ENCODE measurements at regions not wholly inside any gene's neighbourhood (a gene's known extent, or its start where the extent isn't known, plus 50 kb on each side); places are given as distances from the start of the nearest gene placed in this dataset.

DNA sequence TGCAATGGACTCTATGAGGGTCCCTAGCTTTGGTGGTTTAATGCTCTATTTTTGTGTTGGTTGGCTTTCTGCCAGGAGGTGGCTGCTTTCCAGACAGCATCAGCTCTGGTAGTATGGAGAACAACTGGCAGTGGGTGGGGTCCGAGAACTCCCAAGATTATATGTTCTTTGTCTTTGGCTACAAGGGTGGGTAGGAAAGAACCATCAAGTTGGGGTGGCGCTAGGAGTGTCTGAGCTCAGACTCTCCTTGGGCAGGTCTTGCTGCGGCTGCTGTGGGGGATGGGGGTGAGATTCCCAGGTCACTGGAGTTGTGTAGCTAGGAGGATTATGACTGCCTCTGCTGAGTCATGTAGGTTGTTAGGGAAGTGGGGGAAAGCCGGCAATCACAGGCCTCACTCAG, 976.1 kb upstream of the GYPC start:
- no peaks in the 10 kb centered on the region for H3K4me1 ChIP-seq
- H3K27me3 ChIP-seq = no peaks in the 10 kb centered on the region
- 73% methylated on average over 3 of the region's 4 CpGs; no CpG with 5 or more reads in 1 of the 2 donors for WGBS, 2 donors (ENCODE audit: low coverage in 1 of 2)
- ATAC-seq = no peak
- no peak overlapping the region for H3K27ac ChIP-seq
- no peak overlapping the region for H3K4me3 ChIP-seq
- H3K9me3 ChIP-seq = no peaks in the 10 kb centered on the region
- no peaks in the 10 kb centered on the region for H3K36me3 ChIP-seq
- no peak for TF ChIP-seq POLR2A (IDR thresholded peaks at IDR 0.05)
- TF ChIP-seq EP300 (IDR thresholded peaks at IDR 0.05) = no peak

GRCh38 chr2:125680809-125681208, 975.1 kb upstream of the GYPC start:
- Histone ChIP-seq H3K36me3 (no peaks in the 10 kb centered on the region), H3K27me3 (no peaks in the 10 kb centered on the region), H3K4me1 (no peaks in the 10 kb centered on the region), H3K27ac (no peak overlapping the region), H3K4me3 (no peak overlapping the region), H3K9me3 (no peaks in the 10 kb centered on the region)
- ATAC-seq = no peak
- TF ChIP-seq, protein P1, sequence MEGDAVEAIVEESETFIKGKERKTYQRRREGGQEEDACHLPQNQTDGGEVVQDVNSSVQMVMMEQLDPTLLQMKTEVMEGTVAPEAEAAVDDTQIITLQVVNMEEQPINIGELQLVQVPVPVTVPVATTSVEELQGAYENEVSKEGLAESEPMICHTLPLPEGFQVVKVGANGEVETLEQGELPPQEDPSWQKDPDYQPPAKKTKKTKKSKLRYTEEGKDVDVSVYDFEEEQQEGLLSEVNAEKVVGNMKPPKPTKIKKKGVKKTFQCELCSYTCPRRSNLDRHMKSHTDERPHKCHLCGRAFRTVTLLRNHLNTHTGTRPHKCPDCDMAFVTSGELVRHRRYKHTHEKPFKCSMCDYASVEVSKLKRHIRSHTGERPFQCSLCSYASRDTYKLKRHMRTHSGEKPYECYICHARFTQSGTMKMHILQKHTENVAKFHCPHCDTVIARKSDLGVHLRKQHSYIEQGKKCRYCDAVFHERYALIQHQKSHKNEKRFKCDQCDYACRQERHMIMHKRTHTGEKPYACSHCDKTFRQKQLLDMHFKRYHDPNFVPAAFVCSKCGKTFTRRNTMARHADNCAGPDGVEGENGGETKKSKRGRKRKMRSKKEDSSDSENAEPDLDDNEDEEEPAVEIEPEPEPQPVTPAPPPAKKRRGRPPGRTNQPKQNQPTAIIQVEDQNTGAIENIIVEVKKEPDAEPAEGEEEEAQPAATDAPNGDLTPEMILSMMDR (IDR thresholded peaks at IDR 0.05) = no peak
- TF ChIP-seq POLR2A (IDR thresholded peaks at IDR 0.05) (no peak), POLR2AphosphoS5 (IDR thresholded peaks at IDR 0.05) (no peak), EP300 (IDR thresholded peaks at IDR 0.05) (no peak)
- 81% methylated on average over 3 of the region's 4 CpGs; no CpG with 5 or more reads in 1 of the 2 donors for WGBS, 2 donors (ENCODE audit: low coverage in 1 of 2)

DNA sequence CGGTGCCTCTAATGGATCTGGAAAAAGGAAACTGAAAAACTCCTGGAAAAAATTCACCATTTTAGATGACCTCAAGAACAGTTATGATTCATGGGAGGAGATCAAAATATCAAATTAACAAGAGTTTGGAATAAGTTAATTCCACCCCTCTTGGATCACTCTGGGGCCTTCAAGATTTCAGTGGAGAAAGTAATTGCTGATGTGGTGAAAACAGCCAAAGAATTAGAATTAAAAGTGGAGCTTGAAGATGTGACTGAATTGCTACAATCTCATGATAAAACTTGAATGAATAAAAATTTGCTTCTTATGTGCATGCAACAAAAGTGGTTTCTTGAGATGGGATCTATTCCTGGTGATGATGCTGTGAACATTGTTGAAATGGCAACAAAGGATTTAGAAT, 974.4 kb upstream of the GYPC start:
- H3K36me3 ChIP-seq = no peaks in the 10 kb centered on the region
- no peaks in the 10 kb centered on the region for H3K9me3 ChIP-seq
- no peak for ATAC-seq

DNA sequence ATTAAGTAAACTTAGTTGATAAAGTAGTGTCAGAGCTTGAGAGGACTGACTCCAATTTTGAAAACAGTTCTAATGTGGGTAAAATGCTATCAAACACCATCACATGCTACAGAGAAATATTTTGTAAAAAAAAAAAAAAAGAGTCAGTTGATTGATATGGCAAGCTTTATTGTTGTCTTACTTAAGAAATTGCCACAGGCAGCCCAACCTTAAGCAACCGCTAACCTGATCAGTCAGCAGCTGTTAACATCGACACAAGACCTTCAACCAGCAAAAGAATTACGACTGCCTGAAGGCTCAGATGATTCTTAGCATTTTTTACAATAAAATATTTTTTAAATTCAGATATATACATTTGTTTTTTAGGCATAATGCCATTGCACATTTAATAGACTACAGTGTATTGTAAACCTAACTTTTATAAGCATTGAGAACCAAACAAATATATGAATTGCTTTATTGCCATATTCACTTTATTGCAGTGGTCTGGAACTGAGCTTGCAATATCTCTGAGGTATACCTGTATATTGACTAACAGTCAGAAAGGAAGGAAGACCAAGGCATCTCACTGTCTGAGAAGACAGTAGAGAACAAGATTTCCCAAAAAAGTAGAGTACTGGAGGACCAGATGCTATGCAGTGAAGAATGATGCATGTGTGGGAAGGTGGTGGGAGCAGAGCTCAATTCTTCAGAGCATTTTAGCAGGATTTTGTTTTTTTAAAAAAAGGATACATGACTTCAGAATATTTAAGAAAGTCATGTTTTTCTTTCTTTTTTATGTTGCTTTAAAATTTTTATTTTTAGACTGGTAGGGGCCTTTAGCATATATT, 973.8 kb upstream of the GYPC start:
- TF ChIP-seq, protein P1 (IDR thresholded peaks at IDR 0.05) = no peak
- TF ChIP-seq EP300 (IDR thresholded peaks at IDR 0.05) (no peak), POLR2A (IDR thresholded peaks at IDR 0.05) (no peak), POLR2AphosphoS5 (IDR thresholded peaks at IDR 0.05) (no peak)
- no peaks in the 10 kb centered on the region for H3K9me3 ChIP-seq
- H3K4me3 ChIP-seq = no peak overlapping the region
- H3K4me1 ChIP-seq = no peaks in the 10 kb centered on the region
- ATAC-seq = no peak
- 86 to 88% methylated on average over 3 of the region's 3 CpGs for WGBS, 2 donors (ENCODE audit: low coverage in 1 of 2)
- H3K36me3 ChIP-seq = no peaks in the 10 kb centered on the region
- H3K27ac ChIP-seq = no peak overlapping the region
- no peaks in the 10 kb centered on the region for H3K27me3 ChIP-seq

More for the DNA sequence above, 974.4 kb upstream of the GYPC start:
- 60 to 89% methylated on average over 1 of the region's 1 CpG for WGBS, 2 donors (ENCODE audit: low coverage in 1 of 2)
- Histone ChIP-seq H3K27ac (no peak overlapping the region), H3K27me3 (no peaks in the 10 kb centered on the region), H3K4me1 (no peaks in the 10 kb centered on the region), H3K4me3 (no peak overlapping the region)
- no peak for TF ChIP-seq POLR2AphosphoS5 (IDR thresholded peaks at IDR 0.05)
- TF ChIP-seq EP300 (IDR thresholded peaks at IDR 0.05) = no peak
- TF ChIP-seq POLR2A (IDR thresholded peaks at IDR 0.05) = no peak

DNA sequence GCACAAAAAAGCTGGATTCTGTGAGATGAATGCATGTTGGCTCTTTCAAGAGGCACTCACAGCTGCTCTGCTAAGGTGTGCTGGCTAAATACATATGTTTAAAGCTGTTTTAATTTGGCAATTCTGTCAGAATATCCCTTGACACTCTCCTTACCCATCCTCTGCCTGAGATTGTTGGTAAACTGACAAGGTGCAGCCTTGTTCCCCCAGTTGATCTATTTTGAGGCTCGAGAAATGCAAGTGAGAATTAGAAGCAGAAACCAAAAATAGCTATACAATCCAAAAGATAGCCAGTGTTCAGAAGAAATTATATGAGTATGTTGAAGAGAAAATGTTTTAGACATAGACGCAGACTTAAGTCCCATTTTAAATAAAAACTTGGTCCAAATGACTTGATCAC, 971.7 kb upstream of the GYPC start:
- ATAC-seq = no peak
- Histone ChIP-seq H3K27me3 (no peaks in the 10 kb centered on the region), H3K27ac (no peak overlapping the region), H3K4me1 (no peaks in the 10 kb centered on the region), H3K4me3 (no peak overlapping the region), H3K9me3 (no peaks in the 10 kb centered on the region), H3K36me3 (no peaks in the 10 kb centered on the region)
- no peak for TF ChIP-seq POLR2A (IDR thresholded peaks at IDR 0.05)
- TF ChIP-seq, protein P1 (IDR thresholded peaks at IDR 0.05) = no peak
- TF ChIP-seq EP300 (IDR thresholded peaks at IDR 0.05) = no peak
- TF ChIP-seq POLR2AphosphoS5 (IDR thresholded peaks at IDR 0.05) = no peak
- WGBS, 2 donors (ENCODE audit: low coverage in 1 of 2) = 46 to 55% methylated on average over 2 of the region's 2 CpGs

- TF ChIP-seq POLR2A (IDR thresholded peaks at IDR 0.05) = no peak
- TF ChIP-seq, protein P1 (IDR thresholded peaks at IDR 0.05) = no peak
- TF ChIP-seq EP300 (IDR thresholded peaks at IDR 0.05) = no peak
- TF ChIP-seq POLR2AphosphoS5 (IDR thresholded peaks at IDR 0.05) = no peak
- 66 to 83% methylated on average over 2 of the region's 2 CpGs for WGBS, 2 donors (ENCODE audit: low coverage in 1 of 2)
- H3K9me3 ChIP-seq = no peaks in the 10 kb centered on the region
- H3K27me3 ChIP-seq = no peaks in the 10 kb centered on the region
- no peaks in the 10 kb centered on the region for H3K36me3 ChIP-seq
- ATAC-seq = no peak
- no peak overlapping the region for H3K27ac ChIP-seq
- H3K4me3 ChIP-seq = no peak overlapping the region
- H3K4me1 ChIP-seq = no peaks in the 10 kb centered on the region
Measured at GRCh38 chr2:125684932-125685331, 971.0 kb upstream of the GYPC start.
